ENCODE measurements at regions not wholly inside any gene's neighbourhood (a gene's known extent, or its start where the extent isn't known, plus 50 kb on each side); places are given as distances from the start of the nearest gene placed in this dataset.

GRCh38 chr5:104739503-104739902 is 1176.9 kb upstream of the NUDT12 start:
- no peaks in the 10 kb centered on the region for H3K4me1 ChIP-seq (ENCODE audit: control insufficient read depth, insufficient read depth, low read length)
- H3K9me3 ChIP-seq (ENCODE audit: control insufficient read depth, insufficient read depth, low read depth, low read length): 0 out of 2 replicates have a peak, but pooled peaks cover 2% of the 10 kb centered on the region
- H3K27me3 ChIP-seq (ENCODE audit: control insufficient read depth, insufficient read depth, low read length): no peaks in the 10 kb centered on the region
- H3K27ac ChIP-seq (ENCODE audit: low read depth, low read length): no peak overlapping the region
- H3K9ac ChIP-seq (ENCODE audit: low read length): no peak overlapping the region
- no peaks in the 10 kb centered on the region for H3K36me3 ChIP-seq (ENCODE audit: control insufficient read depth, insufficient read depth, low read length)
- H3K4me3 ChIP-seq (ENCODE audit: low read depth, low read length): no peak overlapping the region

GRCh38 chr5:104736073-104736472 is 1173.5 kb upstream of the NUDT12 start:
- Histone ChIP-seq H3K27me3 (ENCODE audit: control insufficient read depth, insufficient read depth, low read length) (no peaks in the 10 kb centered on the region), H3K4me1 (ENCODE audit: control insufficient read depth, insufficient read depth, low read length) (no peaks in the 10 kb centered on the region), H3K4me3 (ENCODE audit: low read depth, low read length) (no peak overlapping the region), H3K27ac (ENCODE audit: low read depth, low read length) (no peak overlapping the region), H3K36me3 (ENCODE audit: control insufficient read depth, insufficient read depth, low read length) (no peaks in the 10 kb centered on the region), H3K9me3 (ENCODE audit: control insufficient read depth, insufficient read depth, low read depth, low read length) (no peaks in the 10 kb centered on the region), H3K9ac (ENCODE audit: low read length) (no peak overlapping the region)

DNA sequence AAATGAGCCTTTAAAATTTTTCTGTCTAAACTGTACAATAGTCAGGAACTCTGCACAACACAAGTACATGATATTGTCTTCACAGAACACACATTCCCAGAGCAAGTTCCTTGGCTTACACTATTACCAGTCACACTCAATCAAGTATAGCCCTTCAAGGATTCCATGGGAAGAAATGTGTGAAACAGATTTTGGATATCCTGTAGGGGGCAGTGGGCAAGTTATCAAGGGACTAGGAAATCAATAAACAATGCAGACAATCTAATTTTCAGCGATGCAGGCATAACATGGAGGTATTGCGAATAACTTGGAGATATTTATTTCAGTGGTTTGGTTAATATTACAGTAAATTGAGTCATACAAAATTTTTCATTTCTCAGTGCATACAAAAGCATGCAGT is 1171.5 kb upstream of the NUDT12 start:
- Histone ChIP-seq H3K27ac (ENCODE audit: low read depth, low read length) (no peak overlapping the region), H3K9ac (ENCODE audit: low read length) (no peak overlapping the region), H3K36me3 (ENCODE audit: control insufficient read depth, insufficient read depth, low read length) (no peaks in the 10 kb centered on the region), H3K4me1 (ENCODE audit: control insufficient read depth, insufficient read depth, low read length) (no peaks in the 10 kb centered on the region), H3K27me3 (ENCODE audit: control insufficient read depth, insufficient read depth, low read length) (no peaks in the 10 kb centered on the region), H3K4me3 (ENCODE audit: low read depth, low read length) (no peak overlapping the region), H3K9me3 (ENCODE audit: control insufficient read depth, insufficient read depth, low read depth, low read length) (no peaks in the 10 kb centered on the region)

- no peaks in the 10 kb centered on the region for H3K4me1 ChIP-seq (ENCODE audit: control insufficient read depth, insufficient read depth, low read length)
- H3K9ac ChIP-seq (ENCODE audit: low read length): no peak overlapping the region
- H3K9me3 ChIP-seq (ENCODE audit: control insufficient read depth, insufficient read depth, low read depth, low read length): no peaks in the 10 kb centered on the region
- H3K36me3 ChIP-seq (ENCODE audit: control insufficient read depth, insufficient read depth, low read length): no peaks in the 10 kb centered on the region
- H3K4me3 ChIP-seq (ENCODE audit: low read depth, low read length): no peak overlapping the region
- no peaks in the 10 kb centered on the region for H3K27me3 ChIP-seq (ENCODE audit: control insufficient read depth, insufficient read depth, low read length)
- no peak overlapping the region for H3K27ac ChIP-seq (ENCODE audit: low read depth, low read length)
Measured at GRCh38 chr5:104733063-104733669, 1170.6 kb upstream of the NUDT12 start.

DNA sequence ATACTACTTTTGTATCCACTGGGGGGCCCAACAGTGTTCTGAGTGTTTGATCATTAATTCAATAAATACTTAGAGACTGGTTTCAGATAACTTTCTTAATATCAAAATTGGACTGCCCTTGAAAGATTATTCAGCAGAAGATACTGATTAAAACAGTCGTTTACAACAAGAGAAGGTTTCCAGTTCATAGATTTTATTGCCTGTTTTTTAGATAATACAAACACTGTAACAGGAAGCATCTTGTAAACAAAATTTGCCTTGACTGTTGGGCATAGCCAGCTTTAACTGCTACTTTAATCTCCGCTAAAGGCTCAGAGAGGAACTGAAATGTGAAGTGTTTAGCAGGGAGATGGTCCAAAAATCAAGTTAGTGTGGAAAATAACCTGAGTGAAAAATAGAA is 1168.7 kb upstream of the NUDT12 start:
- no peak overlapping the region for H3K4me3 ChIP-seq (ENCODE audit: low read depth, low read length)
- H3K9ac ChIP-seq (ENCODE audit: low read length): no peak overlapping the region
- no peaks in the 10 kb centered on the region for H3K27me3 ChIP-seq (ENCODE audit: control insufficient read depth, insufficient read depth, low read length)
- H3K36me3 ChIP-seq (ENCODE audit: control insufficient read depth, insufficient read depth, low read length): no peaks in the 10 kb centered on the region
- H3K9me3 ChIP-seq (ENCODE audit: control insufficient read depth, insufficient read depth, low read depth, low read length): no peaks in the 10 kb centered on the region
- H3K4me1 ChIP-seq (ENCODE audit: control insufficient read depth, insufficient read depth, low read length): no peaks in the 10 kb centered on the region
- H3K27ac ChIP-seq (ENCODE audit: low read depth, low read length): no peak overlapping the region

GRCh38 chr5:104708027-104708426 is 1145.4 kb upstream of the NUDT12 start:
- H3K27me3 ChIP-seq (ENCODE audit: control insufficient read depth, insufficient read depth, low read length): no peaks in the 10 kb centered on the region
- H3K4me1 ChIP-seq (ENCODE audit: control insufficient read depth, insufficient read depth, low read length): peaks cover 8% of the 10 kb centered on the region; the same call in 1 of the 2 replicates
- H3K9me3 ChIP-seq (ENCODE audit: control insufficient read depth, insufficient read depth, low read depth, low read length): 0 out of 2 replicates have a peak, but pooled peaks cover 2% of the 10 kb centered on the region
- no peak overlapping the region for H3K4me3 ChIP-seq (ENCODE audit: low read depth, low read length)
- H3K27ac ChIP-seq (ENCODE audit: low read depth, low read length): no peak overlapping the region
- no peak overlapping the region for H3K9ac ChIP-seq (ENCODE audit: low read length)
- H3K36me3 ChIP-seq (ENCODE audit: control insufficient read depth, insufficient read depth, low read length): no peaks in the 10 kb centered on the region

- Histone ChIP-seq H3K27me3 (ENCODE audit: control insufficient read depth, insufficient read depth, low read length) (no peaks in the 10 kb centered on the region), H3K36me3 (ENCODE audit: control insufficient read depth, insufficient read depth, low read length) (no peaks in the 10 kb centered on the region), H3K4me1 (ENCODE audit: control insufficient read depth, insufficient read depth, low read length) (peaks cover 8% of the 10 kb centered on the region; the same call in 1 of the 2 replicates), H3K9me3 (ENCODE audit: control insufficient read depth, insufficient read depth, low read depth, low read length) (0 out of 2 replicates have a peak, but pooled peaks cover 2% of the 10 kb centered on the region), H3K27ac (ENCODE audit: low read depth, low read length) (no peak overlapping the region), H3K4me3 (ENCODE audit: low read depth, low read length) (no peak overlapping the region), H3K9ac (ENCODE audit: low read length) (no peak overlapping the region)
Measured at GRCh38 chr5:104706600-104706999, 1144.0 kb upstream of the NUDT12 start.

DNA sequence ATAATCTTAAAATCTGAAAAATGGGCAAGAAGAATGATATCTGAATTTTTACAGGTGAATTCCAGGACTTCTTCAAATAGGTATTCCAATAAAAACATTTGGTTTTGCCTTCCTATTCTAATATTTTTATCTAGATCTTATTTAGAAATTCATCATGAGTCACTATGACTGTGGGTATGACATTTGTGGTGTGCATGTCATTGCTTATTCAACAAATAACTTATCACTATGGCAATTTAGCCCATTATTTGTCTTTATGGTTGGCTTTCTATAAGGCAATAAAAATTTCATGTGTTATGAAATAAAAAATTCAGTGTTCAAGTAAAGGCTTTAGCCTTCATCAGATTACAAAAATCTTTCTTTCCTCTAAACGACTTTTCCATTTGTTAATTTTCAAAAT is 1139.6 kb upstream of the NUDT12 start:
- Histone ChIP-seq H3K27ac (ENCODE audit: low read depth, low read length) (no peak overlapping the region), H3K27me3 (ENCODE audit: control insufficient read depth, insufficient read depth, low read length) (no peaks in the 10 kb centered on the region), H3K36me3 (ENCODE audit: control insufficient read depth, insufficient read depth, low read length) (no peaks in the 10 kb centered on the region), H3K4me1 (ENCODE audit: control insufficient read depth, insufficient read depth, low read length) (peaks cover 8% of the 10 kb centered on the region; the same call in 1 of the 2 replicates), H3K9ac (ENCODE audit: low read length) (no peak overlapping the region), H3K4me3 (ENCODE audit: low read depth, low read length) (no peak overlapping the region), H3K9me3 (ENCODE audit: control insufficient read depth, insufficient read depth, low read depth, low read length) (peaks cover 15% of the 10 kb centered on the region)

DNA sequence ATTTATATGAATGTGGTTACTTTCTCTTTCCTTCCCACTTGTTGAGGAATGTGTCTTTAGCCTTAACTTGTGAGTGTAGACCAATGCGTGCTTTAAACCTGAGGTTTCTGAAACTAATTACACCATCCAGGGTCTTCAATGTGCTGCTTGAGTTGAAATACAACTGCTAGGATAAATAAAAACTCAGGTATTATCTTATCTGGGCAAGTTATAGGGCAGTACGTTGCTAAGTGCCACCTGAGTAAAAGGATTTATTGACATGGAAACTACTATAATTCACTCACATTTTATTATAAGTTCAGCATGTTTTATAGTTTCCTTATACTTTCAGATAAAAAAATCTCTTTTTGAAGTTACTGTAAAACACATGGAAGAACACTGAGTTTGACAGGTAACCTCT is 1136.8 kb upstream of the NUDT12 start:
- Histone ChIP-seq H3K4me1 (ENCODE audit: control insufficient read depth, insufficient read depth, low read length) (no peaks in the 10 kb centered on the region), H3K9me3 (ENCODE audit: control insufficient read depth, insufficient read depth, low read depth, low read length) (peaks cover 15% of the 10 kb centered on the region), H3K4me3 (ENCODE audit: low read depth, low read length) (no peak overlapping the region), H3K9ac (ENCODE audit: low read length) (no peak overlapping the region), H3K27me3 (ENCODE audit: control insufficient read depth, insufficient read depth, low read length) (no peaks in the 10 kb centered on the region), H3K36me3 (ENCODE audit: control insufficient read depth, insufficient read depth, low read length) (no peaks in the 10 kb centered on the region), H3K27ac (ENCODE audit: low read depth, low read length) (no peak overlapping the region)

DNA sequence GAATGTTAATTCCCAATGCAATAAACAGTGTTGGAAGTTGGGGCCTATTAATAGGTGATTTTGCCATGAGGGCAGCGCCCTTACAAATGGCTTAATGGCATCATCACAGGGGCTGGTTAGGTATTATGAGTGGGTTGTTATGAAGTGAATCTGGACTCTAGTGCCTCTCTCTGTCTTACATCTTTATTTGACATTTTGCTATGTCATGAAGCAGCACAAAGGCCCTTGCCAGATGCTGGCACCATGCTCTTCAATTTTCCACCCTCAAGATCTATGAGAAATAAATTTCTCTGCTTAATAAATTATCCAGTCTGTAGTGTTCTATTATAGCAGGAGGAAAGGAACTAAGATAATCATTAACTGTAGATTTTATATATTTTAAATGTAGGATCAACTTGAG is 1098.7 kb upstream of the NUDT12 start:
- no peaks in the 10 kb centered on the region for H3K4me1 ChIP-seq (ENCODE audit: control insufficient read depth, insufficient read depth, low read length)
- no peaks in the 10 kb centered on the region for H3K36me3 ChIP-seq (ENCODE audit: control insufficient read depth, insufficient read depth, low read length)

DNA sequence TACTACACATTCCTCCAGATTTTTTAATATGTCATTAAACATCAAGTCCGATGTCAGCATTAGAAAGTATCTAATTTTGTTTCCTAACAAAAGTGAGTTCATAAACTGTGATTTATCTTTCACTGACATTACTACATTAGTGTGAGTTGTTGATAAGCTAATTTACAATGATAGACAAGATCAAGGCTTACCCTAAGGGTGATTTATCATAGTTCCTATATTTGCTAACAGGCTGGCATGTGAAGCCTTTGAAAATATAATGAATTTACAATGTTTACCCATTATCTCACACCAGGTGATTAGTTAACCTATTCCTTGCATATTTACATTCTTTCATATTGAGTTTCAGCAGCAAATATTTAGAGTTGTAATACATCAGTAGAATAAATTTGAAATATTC is 1096.9 kb upstream of the NUDT12 start:
- Histone ChIP-seq H3K36me3 (ENCODE audit: control insufficient read depth, insufficient read depth, low read length) (no peaks in the 10 kb centered on the region), H3K4me3 (ENCODE audit: low read depth, low read length) (no peak overlapping the region), H3K27me3 (ENCODE audit: control insufficient read depth, insufficient read depth, low read length) (no peaks in the 10 kb centered on the region), H3K27ac (ENCODE audit: low read depth, low read length) (no peak overlapping the region), H3K9me3 (ENCODE audit: control insufficient read depth, insufficient read depth, low read depth, low read length) (no peaks in the 10 kb centered on the region), H3K9ac (ENCODE audit: low read length) (no peak overlapping the region), H3K4me1 (ENCODE audit: control insufficient read depth, insufficient read depth, low read length) (no peaks in the 10 kb centered on the region)

More for the DNA sequence above, 1098.7 kb upstream of the NUDT12 start:
- no peaks in the 10 kb centered on the region for H3K27me3 ChIP-seq (ENCODE audit: control insufficient read depth, insufficient read depth, low read length)
- H3K9ac ChIP-seq (ENCODE audit: low read length): no peak overlapping the region
- H3K27ac ChIP-seq (ENCODE audit: low read depth, low read length): no peak overlapping the region
- no peak overlapping the region for H3K4me3 ChIP-seq (ENCODE audit: low read depth, low read length)
- H3K9me3 ChIP-seq (ENCODE audit: control insufficient read depth, insufficient read depth, low read depth, low read length): no peaks in the 10 kb centered on the region

Measured in HUES6 (cell line).